Medulla oblongata (tissue), 1 donor: ENCODE measurements at regions not wholly inside any gene's neighbourhood (a gene's known extent, or its start where the extent isn't known, plus 50 kb on each side); places are given as distances from the start of the nearest gene placed in this dataset.

Experiments
- DNase-seq: peaks from one replicate; pipeline ENCODE4 v3.0.0-alpha.2; 2015; ENCODE audit errors: extremely low spot score

DNA sequence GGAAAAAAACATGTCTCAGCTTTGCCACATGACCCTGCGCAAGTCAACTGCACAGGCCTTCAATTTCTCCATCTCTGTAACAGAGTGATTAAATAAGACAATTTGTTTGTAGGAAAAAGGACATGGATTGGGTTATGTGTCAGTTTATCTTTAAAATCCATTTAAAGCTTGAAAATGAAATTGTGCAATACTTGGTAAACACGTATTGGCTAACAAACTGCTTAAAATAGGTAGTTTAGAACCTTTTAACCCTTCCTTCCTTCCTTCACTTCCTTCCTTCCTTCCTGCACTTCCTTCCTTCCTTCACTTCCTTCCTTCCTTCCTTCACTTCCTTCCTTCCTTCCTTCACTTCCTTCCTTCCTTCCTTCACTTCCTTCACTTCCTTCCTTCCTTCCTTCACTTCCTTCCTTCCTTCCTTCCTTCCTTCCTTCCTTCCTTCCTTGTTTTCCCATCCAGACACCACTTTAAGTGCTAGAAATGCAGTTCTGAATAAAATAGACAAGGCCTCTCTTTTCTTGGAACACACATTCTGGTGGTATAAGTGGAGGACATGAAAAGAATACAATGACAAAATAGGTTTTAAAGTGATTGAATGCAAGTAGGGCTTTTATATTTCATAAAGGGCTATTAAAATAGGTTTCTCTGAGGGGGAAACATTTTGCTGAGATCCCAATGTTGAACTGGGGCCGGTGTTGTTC lies 130.2 kb upstream of the TP63 start:
- DNase-seq, result no peak

DNA sequence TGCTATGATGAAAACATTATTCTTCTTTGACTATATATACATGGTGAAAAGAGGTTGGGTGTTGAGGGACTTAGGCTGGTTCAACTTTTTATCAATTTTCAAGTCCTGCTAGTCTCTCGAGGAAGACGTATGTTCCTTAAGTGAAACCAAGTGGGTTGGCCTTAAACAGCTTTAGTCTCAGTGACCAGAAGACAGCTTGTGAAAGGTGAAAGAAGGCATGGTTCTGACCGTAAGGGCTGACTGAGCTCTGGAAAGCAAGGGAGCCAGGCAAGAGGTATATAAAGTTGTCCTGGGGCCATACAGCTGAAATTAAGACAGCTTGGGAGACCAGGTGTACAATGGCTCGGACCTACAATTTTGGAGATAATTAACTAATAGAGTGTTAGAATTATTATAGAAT lies 128.9 kb upstream of the TP63 start:
- DNase-seq, result no peak

DNA sequence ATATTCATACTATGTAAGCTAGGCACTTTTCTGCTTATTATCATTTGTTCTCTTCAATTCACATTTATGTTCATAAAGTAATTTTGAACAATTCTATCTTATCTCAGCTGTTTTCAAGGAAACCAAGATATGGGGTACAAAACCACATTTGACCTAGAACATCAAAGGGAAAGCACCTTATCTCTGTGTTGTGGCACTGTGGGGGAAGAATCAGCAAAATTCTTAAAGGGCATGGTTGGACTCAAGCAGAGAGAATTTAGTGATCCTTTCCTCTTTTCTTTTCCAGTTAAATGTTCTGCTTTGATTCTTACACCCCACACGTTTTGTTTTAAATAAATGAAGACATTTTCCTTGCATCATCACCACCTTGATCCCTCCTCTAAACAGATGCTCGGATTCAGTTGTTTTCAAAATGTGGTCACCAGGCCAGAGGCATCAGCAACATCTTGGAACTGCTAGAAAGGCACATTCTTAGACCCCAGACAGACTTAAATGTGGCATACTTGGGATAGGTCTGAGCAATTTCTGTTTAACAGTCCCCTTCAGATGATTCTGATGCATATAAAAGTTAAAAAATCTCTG lies 128.4 kb upstream of the TP63 start:
- DNase-seq, result no peak

DNA sequence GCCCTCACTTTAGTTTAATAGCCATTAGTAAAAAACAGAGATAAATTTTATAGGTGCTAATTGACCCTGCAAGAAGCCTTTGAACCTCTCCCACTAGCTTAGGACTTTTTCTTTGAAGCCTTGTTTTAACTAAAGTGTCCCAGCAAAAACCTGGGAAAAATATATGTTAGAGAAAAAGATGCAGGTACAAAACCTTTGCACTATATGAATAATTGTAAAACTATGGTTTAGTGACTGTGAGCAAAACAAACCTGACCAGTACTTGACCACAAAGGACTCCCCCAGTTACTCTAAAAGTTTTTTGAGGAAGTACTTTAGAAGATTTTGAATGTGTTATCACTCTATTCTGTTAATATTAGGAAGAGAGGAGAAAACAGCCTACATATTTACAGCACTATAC lies 123.3 kb upstream of the TP63 start:
- no peak for DNase-seq

DNA sequence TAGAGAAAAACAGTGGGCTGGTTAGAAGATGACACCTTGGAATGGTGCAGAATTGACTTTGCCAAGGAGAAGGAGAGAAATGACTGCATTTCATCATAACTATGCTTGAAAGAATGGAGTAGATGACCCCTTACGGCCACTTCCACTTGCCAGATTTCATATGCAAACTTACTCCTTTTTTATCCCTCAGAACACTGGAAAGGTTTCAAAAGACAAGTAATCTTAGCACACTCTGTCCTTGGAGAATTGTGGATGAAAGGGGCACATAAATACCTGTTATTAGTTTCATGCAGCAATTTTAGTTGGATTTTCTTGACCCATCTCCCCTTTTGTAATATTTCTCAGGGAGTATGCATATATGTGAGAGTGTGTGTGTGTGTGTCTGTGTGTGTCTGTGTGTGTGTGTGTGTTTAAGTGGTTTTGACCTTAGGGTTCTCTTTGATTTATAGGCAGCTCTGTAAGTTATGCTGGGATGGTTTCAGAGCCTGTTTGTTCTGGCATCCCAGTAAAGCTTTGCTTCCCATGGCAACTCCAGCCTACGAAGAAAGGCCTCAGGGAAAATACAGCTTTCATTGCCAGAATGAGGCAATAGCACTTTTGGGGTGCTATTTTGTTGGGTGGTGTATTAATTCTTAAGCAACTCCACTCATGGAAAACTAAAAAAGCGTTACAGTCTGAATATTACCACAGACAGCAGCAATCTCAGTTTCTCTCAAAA lies 122.2 kb upstream of the TP63 start:
- peak; percentile 38 for DNase-seq

DNA sequence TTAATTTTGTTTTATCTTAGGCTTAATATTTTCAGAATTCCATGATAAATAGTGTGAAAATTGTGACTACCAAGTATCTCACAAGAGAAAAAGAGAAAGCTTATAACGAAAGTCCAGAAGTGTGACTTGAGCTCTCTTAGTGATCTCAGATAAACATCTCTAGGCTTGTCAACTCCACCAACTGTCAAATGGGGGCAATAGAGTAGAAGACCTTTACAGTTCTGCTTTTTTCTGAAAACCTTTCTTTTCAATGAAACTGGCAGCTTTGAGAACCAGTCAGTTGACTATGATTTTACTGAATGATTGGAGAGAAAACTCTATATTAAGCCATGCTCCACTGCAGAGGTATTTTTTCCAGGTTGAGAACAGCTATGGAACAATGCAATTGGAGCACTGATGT lies 119.2 kb upstream of the TP63 start:
- no peak for DNase-seq

DNA sequence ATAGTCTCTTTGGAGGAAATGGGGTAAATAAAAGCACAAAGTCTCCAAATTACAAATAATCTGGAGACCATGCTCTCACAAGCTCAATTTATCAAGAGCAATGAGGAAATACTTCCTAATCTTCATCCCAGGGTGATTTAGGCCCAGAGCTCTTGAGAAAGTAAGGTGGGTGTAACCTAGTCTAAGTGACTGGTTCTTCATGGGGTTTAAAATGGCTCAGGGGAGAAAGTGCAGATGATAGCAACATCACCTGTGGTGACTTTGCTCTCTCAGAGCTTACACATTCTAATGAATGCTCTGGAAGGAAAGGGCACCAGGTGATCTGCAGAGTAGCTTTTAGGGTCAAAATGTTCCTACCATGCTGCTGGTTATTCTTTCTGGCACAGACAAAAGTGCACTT lies 118.4 kb upstream of the TP63 start:
- DNase-seq, result no peak

DNA sequence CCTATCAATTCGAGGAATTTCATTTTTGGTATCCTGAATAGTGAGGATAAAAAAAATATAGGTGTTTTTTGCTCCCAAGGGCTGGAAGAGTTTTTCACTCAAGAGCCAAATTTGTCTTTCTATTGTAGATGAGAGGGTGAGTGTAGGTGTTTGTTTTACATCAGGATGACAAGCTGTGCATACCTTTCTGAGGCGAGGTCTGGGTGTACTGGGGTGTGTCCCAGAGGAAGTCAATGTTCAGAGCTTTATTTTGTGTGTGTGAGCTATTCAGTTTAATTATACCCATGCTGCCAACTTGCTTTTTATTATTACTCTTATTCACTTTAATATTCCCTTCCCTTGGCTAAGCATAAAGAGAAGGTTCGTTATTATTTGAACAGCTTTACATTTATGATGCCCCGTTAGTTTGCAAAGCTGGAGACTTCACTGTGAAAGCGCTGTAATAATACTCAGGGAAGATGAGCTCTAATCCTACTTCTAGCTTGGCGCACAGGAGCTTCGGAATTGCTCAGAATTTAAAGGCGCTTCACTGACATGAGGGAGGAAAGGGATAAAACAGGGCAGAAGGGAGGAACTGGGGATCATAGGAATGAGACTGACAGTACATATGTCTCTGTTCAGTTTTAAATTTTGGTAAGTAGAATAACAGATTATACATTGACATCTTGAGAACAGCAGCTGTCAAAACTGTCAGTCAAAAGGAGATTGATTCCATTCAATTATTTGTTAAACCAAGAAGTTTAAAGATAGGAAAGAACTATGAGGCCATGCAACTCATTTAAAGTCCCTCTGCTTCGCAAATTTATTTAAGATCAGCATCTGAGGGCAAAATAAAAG lies 117.7 kb upstream of the TP63 start:
- DNase-seq, result no peak

DNA sequence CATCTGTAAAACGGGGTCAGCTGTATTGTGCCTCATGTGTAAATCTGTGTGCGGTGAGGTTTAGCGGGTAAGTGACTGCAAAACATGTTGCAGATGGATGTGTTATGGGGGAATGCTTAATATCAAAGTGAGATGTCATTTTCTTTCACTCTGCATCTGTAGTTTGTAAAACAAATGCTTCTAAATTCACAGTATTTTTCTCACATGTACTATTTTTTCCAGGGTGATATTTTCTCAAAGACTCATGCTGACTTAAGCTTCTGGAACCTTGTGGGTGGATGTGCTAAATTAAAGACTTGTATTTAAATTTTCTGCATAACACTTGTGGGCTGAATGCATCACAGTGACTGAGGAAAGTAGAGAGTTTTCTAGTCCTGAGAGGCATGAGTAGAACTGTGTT lies 115.2 kb upstream of the TP63 start:
- no peak for DNase-seq

DNA sequence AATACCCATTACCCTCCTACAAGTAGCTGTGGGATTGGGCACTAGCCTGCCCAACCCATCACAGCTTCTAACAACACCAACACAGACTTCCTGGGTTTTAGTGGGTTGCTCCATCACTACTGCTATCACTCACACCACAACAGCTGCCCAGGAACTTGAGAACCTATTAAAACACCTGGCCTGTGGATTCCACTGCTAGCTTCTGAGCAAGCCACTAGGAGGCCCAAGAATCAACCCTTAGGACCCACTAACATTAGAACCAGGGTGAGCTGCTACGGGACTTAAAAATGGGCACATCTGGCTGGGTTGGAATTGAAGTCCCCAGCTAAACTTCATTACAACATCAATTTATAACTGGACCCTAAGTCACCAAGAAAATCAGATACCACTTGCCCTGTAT lies 113.2 kb upstream of the TP63 start:
- no peak for DNase-seq

DNA sequence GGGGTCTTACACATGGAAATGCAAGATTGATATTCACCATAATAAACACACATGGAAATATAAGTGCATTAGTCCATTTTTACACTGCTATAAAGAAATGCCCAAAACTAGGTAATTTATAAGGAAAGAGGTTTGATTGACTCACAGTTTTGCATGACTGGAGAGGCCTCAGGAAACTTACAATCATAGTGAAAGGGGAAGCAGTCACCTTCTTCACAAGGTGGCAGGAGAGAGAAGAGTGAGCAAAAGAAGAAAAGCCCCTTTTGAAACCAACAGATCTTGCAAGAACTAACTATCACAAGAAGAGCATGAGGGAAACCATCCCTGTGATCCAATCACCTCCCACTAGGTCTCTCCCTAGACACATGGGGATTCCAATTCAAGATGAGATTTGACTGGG lies 111.7 kb upstream of the TP63 start:
- no peak for DNase-seq

DNA sequence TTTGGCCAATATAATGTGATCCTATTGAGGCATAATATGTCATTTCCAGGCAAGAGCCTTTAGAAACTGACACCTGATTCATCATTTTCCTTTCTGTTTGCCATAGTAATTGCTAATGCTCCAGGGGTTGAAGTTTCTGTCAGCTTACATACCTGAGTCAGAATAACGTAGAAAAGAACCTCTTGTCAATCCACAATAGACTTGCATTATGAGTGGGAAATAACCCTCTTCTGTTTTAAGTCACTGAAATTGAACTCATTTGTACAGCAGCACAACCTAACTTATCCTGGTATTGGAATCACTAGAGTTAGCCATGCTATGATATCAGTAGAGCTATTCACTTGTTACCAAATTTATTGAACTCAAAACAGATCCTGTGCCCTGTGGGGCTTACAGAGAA lies 101.7 kb upstream of the TP63 start:
- no peak for DNase-seq

DNA sequence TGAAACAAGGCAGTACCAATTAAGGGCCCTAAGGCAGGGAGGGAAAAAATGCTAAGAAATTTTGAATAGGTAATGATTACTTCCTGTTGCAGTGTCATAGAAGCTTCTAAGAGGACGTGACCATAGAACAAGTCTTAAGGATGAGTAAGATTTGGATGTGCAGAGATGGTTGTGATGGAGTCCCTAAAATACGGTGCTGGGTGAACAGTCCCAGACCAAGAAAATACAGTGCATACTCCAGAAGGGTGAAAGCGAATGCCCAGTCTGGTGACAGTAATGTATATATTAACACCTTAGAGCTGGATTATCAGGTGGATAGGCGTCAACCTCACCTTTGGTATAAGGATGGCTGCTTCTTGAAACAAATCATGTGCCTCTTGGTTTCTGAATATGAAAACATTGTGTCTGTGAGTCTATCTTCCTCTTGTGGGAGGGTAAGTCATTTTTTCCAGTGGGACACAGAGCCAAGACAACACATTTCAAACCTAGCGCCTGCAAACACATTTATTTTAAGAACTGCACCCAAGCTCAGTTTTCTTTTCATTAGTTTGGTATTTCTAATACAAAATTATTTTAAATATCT lies 101.2 kb upstream of the TP63 start:
- DNase-seq, result no peak

DNA sequence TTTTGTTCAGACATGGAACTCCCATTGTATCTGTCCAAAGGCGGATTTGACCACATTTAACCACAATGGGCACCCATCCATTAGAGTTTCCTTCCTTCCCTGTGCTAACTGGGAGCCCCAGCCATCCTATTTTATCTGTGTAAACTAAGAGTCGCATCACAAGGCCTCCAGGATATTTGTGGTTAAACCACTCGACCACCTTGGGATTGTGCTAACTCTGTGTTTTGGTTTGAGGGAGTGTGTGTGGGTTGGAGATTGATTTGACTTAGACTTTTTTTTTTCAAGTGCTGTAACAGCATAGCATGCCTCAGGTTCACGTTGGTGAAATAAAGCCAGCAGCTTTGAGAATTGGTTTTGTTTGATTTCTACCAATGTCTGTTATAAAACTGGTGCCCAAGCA lies 100.4 kb upstream of the TP63 start:
- DNase-seq, result no peak

DNA sequence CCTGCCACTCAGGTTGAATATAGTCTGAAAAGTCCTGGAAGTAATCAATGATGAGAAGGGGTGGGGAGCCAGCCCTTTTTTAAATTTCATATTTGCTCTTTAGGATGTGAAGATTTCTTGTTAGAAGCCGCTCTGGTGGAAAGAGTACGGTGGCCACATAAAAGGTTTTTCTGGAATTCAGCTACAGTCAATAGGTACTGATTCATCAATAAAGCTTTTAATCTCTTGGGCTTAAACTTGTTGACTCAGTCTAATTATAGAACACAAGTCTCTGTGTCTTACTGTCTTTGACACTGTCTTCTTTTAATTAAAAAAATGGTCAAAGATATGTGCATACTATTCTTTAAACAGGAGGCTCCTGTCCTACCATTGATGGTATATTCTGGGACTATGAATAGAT lies 99.9 kb upstream of the TP63 start:
- DNase-seq, result no peak

DNA sequence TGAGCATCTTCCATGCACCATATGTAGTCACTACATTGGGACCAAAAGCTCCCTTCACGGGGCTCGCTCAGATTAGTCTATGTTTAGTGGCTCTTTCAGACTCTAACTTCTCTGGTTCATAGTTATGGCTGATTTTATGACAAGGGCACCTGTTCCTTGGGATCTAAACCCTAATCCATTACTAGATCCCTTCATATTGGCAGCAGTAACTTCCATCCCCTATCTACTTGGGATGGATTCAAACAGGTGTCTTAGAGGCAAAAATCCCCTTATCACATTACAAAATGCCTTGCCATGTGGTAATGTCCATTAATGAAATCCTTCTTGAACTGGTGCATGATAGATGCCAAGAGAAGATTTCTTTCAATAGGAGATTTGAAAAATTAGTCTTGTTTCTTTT lies 96.7 kb upstream of the TP63 start:
- no peak for DNase-seq

DNA sequence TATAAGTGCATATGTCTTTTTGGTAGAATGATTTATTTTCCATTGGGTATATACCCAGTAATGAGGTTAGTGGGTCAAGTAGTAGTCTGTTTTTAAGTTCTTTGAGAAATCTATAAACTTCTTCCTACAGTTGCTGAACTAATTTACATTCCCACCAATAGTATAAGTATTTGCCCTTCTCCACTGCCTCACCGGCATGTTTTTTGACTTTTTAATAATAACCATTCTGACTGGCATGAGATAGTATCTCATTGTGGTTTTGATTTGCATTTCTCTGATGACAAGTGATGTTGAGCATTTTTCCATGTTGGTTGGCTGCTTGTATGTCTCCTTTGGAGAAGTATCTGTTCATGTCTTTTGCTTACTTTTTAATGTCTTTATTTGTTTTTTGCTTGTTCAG lies 94.1 kb upstream of the TP63 start:
- DNase-seq, result no peak

DNA sequence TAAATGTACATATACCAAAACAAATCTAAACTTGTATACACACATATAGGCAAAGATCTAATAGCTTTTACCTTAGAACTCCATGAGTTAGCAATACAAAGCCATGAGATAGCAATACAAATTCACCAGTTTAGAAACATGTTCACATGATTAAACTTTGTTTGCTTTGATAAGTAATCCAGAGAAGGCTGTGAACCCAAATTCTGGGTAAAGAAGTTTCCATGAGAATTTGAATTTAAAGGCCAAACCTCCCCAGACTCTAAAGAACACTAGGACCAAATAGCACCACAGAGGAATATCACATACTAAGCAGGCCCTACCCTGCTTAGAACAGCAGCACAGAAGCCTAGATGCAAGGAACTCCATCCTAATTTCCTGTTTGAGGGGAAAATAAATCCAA lies 83.7 kb upstream of the TP63 start:
- DNase-seq, result no peak

DNA sequence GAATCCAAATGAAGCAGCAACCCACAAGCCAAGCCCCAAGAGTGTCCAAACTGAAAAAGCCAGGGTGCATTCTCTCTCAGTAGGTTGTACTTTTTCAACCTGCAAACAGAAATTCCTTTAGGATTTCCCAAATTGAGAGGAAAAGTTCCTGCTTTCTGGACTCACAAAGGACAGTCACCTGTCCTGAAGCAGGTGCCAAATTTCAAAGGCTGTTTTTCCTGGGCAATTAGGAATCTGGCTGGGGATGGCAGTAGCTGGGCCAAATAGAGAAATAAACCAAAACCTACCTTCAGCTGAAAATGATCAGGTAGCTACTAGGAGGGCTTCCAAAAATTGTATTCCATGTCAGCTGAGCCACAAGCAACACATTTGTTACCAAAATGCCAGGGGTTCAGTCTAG lies 83.1 kb upstream of the TP63 start:
- DNase-seq, result no peak

DNA sequence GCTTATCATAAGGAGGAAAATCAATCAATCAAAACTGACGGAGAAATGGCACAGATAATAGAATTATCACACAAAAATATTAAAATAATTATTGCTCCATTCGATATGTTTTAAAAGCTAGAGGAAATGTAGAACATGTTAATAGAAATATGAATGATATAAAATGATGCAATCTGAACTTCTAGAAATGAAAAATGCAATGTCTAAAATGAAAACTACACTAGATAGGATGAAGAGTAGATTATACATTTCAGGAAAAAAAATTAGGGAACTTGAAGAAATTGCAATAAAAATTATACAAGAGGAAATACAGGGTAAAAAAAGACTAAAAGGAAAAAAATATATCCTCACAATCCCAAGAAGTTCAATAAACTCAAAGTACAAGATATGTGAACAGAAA lies 80.2 kb upstream of the TP63 start:
- DNase-seq, result no peak

DNA sequence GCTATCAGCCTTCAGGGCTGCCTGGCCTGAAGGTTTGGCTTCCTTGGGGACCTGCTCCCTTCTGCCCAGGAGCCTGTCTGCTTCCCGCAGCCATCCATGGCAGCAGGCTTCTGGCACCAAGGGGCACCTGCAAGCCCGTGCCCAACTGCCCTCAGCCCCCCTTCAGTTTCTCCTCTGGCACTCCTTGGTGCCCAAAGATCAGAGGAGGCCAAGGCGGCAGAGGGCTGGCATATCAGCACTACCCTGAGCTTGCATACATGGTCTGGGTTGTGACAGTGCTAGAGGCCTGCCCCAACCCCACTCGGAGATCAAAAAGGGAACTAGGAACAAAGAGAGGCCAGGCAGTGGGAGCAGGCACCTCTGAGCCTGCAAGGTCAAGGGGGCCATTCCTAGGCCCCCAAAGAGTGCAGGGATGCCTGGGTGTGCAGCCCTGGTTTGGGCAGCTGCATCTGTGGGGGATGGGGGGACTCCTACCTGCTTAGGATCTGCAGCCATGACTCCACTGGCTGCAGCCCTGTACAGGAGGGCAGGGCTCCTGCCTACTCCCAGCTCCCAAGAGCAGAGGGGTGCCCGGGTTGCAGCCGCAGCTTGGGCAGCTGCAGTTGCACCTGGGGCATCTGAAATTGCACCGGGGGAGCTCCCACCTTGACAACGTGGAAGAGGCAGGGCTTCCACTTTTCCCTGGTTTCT lies 76.2 kb upstream of the TP63 start:
- no peak for DNase-seq

DNA sequence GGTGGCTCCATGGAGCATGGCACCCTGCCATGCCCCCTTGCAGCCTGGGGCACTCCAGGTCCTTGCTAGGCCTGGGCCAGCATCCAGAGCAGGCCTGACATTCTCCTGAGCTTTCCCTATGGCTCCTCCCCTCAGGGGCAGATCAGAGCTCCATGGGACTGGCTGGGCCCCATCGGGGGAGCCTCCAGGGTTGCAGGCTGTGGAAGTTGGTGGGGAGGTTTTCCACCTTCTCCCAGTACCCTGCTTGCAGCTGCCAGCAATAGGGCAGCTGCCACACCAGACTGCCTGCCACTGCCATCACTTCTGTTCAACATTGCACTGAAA lies 75.7 kb upstream of the TP63 start:
- DNase-seq, result no peak
